Thyroid gland (tissue), 4 donors: ENCODE measurements at regions not wholly inside any gene's neighbourhood (a gene's known extent, or its start where the extent isn't known, plus 50 kb on each side); places are given as distances from the start of the nearest gene placed in this dataset.

Experiments
- DNase-seq, 2 donors: peaks; one replicate each; pipeline ENCODE4 v3.0.0-alpha.2; 2019
- H3K27ac ChIP-seq, 3 donors: fragments of 200-600 bp; sonication (generic); 1 replicate in 2 of 3; 2 replicates in 1 of 3; pipeline ENCODE4 v1.5.1; 2016 to 2019; ENCODE audit warnings: mild to moderate bottlenecking in 1 of 3, moderate library complexity in 1 of 3
- H3K27me3 ChIP-seq: fragments of 200-600 bp; sonication (generic); one replicate; pipeline ENCODE4 v1.5.1; 2019
- H3K36me3 ChIP-seq, 2 donors: fragments of 200-600 bp; sonication (generic); one replicate each; pipeline ENCODE4 v1.5.1; 2016 to 2019
- H3K4me1 ChIP-seq, 2 donors: fragments of 200-600 bp; sonication (generic); one replicate each; pipeline ENCODE4 v1.5.1; 2017 to 2019
- H3K4me3 ChIP-seq, 3 donors: fragments of 200-600 bp; sonication (generic); replicated peaks in 1 of 3; 1 replicate in 2 of 3; 2 replicates in 1 of 3; pipeline ENCODE4 v1.5.1; 2016; ENCODE audit warnings: mild to moderate bottlenecking in 1 of 3
- H3K9me3 ChIP-seq: fragments of 200-600 bp; sonication (generic); one replicate; pipeline ENCODE4 v1.5.1; 2017
- POLR2A ChIP-seq, 2 donors: fragments of 450-650 bp; IDR thresholded peaks; one replicate each; pipeline ENCODE4 v1.6.1; 2017; ENCODE audit warnings: antibody characterized with exemption in 2 of 2, mild to moderate bottlenecking in 2 of 2, moderate library complexity in 1 of 2
- WGBS, 2 donors: methylation state at CpG; one replicate each; pipeline ENCODE4 v1.1.5; 2017; 5-methylcytosine and 5-hydroxymethylcytosine counted together
- intact Hi-C: fragments of 100-400 bp; cut with DNase I; formaldehyde crosslinking; loops from one replicate; pipeline ENCODE4 v1.15.1; 2023
- TF ChIP-seq, protein P1 (sequence below), 6 experiments: fragments of 200-600 bp in 3 of 6; fragments of 450-650 bp in 3 of 6; sonication (generic) in 3 of 6; IDR thresholded peaks; one replicate each; pipeline ENCODE4 v1.5.1; 2016 to 2019; ENCODE audit warnings: antibody characterized with exemption in 6 of 6, mild to moderate bottlenecking in 2 of 6, inconsistent platforms in 1 of 6, moderate library complexity in 1 of 6

DNA sequence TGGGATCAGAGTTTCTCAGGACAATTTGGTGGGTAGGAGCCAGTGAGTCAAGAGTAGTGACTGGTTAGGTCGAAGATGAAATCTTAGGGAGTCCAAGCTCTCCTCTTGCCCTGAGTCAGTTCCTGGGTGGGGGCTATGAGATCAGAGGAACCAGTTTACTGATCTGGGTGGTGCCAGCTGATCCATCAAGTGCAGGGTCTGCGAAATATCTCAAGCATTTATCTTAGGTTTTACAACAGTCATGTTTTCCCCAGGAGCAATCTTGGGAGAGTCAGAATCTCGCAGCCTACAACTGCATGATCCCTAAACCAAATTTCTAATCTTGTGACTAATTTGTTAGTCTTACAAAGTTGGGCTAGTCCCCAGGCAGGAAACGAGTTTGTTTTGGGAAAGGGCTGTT is 1833.2 kb upstream of the PCDH7 start:
- Histone ChIP-seq H3K36me3 (no peaks in the 10 kb centered on the region), H3K27ac (no peak overlapping the region), H3K4me1 (no peaks in the 10 kb centered on the region), H3K9me3 (no peaks in the 10 kb centered on the region), H3K4me3 (no peak overlapping the region), H3K27me3 (no peaks in the 10 kb centered on the region)
- TF ChIP-seq, protein P1, sequence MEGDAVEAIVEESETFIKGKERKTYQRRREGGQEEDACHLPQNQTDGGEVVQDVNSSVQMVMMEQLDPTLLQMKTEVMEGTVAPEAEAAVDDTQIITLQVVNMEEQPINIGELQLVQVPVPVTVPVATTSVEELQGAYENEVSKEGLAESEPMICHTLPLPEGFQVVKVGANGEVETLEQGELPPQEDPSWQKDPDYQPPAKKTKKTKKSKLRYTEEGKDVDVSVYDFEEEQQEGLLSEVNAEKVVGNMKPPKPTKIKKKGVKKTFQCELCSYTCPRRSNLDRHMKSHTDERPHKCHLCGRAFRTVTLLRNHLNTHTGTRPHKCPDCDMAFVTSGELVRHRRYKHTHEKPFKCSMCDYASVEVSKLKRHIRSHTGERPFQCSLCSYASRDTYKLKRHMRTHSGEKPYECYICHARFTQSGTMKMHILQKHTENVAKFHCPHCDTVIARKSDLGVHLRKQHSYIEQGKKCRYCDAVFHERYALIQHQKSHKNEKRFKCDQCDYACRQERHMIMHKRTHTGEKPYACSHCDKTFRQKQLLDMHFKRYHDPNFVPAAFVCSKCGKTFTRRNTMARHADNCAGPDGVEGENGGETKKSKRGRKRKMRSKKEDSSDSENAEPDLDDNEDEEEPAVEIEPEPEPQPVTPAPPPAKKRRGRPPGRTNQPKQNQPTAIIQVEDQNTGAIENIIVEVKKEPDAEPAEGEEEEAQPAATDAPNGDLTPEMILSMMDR (IDR thresholded peaks at IDR 0.05), result no peak
- no peak for TF ChIP-seq POLR2A (IDR thresholded peaks at IDR 0.05)
- intact Hi-C loops, result no loop called here
- 70 to 74% methylated on average over 4 of the region's 4 CpGs for WGBS, 2 donors
- DNase-seq, result no peak

DNA sequence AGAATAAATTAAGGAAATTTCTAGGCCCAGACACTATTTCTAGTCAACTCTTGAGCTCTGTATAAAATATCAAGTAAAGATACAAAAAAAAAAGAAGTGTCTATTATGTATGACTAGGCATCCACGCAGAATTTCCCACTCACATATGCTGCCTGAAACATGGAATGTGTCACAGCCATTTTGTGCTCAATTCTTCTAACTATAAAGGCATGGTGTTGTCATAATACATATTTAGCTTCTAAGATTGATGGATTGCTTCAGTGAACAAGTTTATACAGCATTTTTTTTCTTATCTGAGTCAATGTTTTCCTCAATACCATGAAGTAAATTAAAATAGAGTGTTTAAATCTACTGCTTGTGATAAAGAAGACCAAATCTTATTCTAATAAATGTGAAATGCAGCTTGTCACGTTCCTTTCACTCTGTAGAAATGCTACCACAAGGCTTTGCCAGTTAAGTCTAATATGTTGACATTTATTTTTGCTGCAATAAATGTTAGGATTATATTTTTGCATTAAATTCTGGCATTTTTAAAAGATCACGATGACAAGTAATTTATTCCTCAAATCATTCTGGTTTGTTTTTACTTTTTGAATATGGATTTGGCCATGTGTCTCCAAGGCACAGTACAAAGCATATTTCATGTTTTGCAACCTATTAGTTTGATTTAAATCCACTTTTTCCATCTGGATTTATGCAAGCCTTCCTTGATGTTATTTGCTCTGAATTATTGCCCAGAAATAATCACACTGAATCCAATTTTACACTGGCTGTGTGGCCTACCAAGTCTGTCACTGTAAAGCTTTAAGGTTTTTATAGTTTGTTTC is 1829.0 kb upstream of the PCDH7 start:
- DNase-seq, result no peak
- TF ChIP-seq, protein P1 (IDR thresholded peaks at IDR 0.05), result no peak
- TF ChIP-seq POLR2A (IDR thresholded peaks at IDR 0.05), result no peak
- no peak overlapping the region for H3K27ac ChIP-seq
- no peaks in the 10 kb centered on the region for H3K9me3 ChIP-seq
- no peaks in the 10 kb centered on the region for H3K36me3 ChIP-seq
- no peak overlapping the region for H3K4me3 ChIP-seq
- H3K27me3 ChIP-seq, result no peaks in the 10 kb centered on the region
- no peaks in the 10 kb centered on the region for H3K4me1 ChIP-seq
- intact Hi-C loops, result no loop called here
- WGBS, 2 donors, result 72 to 77% methylated on average over 3 of the region's 3 CpGs

DNA sequence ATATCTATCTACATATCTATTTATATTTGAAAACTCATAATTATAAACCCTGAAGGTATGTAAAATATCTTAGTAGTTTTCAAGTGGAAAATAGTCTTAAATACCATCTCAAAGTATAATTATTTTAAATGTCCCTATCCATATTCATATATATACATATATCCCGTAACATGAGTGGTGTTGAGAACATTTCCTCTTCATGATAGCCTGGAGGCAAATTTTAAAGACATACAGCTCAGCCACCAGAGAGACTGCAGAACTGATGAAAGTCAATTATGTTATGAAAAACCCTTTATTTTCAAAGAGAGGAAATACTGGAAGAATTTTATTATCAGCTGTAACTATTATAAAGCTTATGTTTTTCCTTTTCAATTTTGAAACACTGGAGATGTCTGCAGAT is 1806.7 kb upstream of the PCDH7 start:
- Histone ChIP-seq H3K36me3 (no peaks in the 10 kb centered on the region), H3K27ac (no peak overlapping the region), H3K4me3 (no peak overlapping the region), H3K9me3 (no peaks in the 10 kb centered on the region), H3K27me3 (no peaks in the 10 kb centered on the region), H3K4me1 (no peaks in the 10 kb centered on the region)
- TF ChIP-seq POLR2A (IDR thresholded peaks at IDR 0.05), result no peak
- TF ChIP-seq, protein P1 (IDR thresholded peaks at IDR 0.05), result no peak
- 76 to 82% methylated on average over 1 of the region's 1 CpG for WGBS, 2 donors
- no peak for DNase-seq
- intact Hi-C loops, result no loop called here

DNA sequence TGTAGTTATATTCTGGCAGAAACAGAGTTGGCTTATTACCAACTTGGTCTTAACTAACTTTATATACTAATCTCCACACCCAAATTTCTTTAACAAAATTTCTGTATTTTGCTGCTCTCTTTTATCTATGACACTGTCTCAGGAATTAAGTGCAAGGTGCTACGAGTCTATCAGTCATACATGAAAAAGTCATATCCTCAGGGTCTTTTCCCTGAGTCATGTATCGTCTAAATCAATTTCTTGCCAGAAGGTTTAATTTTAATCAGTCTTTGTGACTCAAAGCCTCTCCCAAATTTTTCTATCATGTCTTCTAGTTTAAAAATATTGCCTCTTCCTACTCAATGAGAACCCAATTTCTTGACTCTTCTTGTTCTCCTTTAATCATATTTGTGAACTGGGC is 1803.6 kb upstream of the PCDH7 start:
- H3K4me1 ChIP-seq, result no peaks in the 10 kb centered on the region
- H3K27me3 ChIP-seq, result no peaks in the 10 kb centered on the region
- H3K36me3 ChIP-seq, result no peaks in the 10 kb centered on the region
- WGBS, 2 donors, result 86 to 94% methylated on average over 2 of the region's 2 CpGs
- no peak overlapping the region for H3K4me3 ChIP-seq
- TF ChIP-seq POLR2A (IDR thresholded peaks at IDR 0.05), result no peak
- TF ChIP-seq, protein P1 (IDR thresholded peaks at IDR 0.05), result no peak
- DNase-seq, result no peak
- intact Hi-C loops, result no loop called here
- no peak overlapping the region for H3K27ac ChIP-seq
- H3K9me3 ChIP-seq, result no peaks in the 10 kb centered on the region

DNA sequence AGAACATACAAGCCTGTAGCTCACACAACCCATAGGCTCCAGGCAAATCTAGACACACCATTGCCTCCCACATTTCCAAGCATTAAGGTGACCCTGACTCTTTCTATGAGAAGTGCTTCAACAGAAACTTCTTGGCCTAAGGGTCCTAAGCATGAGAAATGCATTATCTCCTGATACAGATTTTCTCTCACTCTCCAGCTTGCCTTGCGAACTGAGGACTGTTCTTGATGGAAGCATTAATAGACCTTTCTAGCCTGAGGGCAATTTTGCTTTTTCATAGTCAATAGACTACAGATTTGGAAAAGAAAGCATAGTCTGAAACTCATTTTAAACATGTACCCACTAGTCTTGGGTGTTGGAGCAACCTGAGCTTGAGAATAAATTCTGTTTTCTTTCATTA is 1801.3 kb upstream of the PCDH7 start:
- intact Hi-C loops, result no loop called here
- no peak for DNase-seq
- Histone ChIP-seq H3K27ac (no peak overlapping the region), H3K27me3 (no peaks in the 10 kb centered on the region), H3K4me3 (no peak overlapping the region), H3K36me3 (no peaks in the 10 kb centered on the region), H3K9me3 (no peaks in the 10 kb centered on the region), H3K4me1 (no peaks in the 10 kb centered on the region)
- 80 to 86% methylated on average over 1 of the region's 1 CpG for WGBS, 2 donors
- TF ChIP-seq, protein P1 (IDR thresholded peaks at IDR 0.05), result no peak
- no peak for TF ChIP-seq POLR2A (IDR thresholded peaks at IDR 0.05)
